ENCODE measurements at regions not wholly inside any gene's neighbourhood (a gene's known extent, or its start where the extent isn't known, plus 50 kb on each side); places are given as distances from the start of the nearest gene placed in this dataset.

DNA sequence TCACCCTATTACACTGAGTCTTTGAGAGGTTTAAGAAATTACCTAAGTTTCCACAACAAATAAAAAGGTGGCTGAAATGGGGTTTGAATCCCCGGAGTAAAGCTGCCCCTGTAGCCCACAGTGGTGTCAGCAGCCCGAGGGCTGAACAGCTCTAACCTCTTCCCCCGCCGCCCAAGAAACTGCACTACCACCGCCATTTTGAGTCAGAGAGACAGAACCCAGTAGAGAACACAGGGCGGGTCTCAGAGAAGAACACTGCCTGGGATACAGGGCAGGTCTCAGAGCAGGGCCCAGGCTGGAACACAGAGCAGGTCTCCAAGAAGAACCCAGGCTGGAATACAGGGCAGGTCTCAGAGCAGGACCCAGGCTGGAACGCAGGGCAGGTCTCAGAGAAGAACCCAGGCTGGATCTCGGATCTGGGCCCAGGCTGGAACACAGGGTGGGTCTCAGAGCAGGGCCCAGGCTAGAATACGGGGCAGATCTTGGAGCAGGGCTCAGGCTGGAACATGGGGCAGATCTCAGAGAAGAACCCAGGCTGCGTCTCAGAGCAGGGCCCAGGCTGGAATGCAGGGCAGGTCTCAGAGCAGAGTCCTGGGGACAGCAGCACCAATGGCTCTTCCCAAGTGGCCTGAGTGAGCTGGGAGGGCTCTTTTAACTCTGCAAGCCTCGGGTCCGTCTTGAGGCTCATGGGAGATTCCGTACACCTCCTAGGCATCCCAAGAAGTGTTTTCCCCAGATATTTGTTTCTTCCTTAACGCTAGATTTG, 85.9 kb upstream of the LANCL2 start:
- TF ChIP-seq, protein P1, sequence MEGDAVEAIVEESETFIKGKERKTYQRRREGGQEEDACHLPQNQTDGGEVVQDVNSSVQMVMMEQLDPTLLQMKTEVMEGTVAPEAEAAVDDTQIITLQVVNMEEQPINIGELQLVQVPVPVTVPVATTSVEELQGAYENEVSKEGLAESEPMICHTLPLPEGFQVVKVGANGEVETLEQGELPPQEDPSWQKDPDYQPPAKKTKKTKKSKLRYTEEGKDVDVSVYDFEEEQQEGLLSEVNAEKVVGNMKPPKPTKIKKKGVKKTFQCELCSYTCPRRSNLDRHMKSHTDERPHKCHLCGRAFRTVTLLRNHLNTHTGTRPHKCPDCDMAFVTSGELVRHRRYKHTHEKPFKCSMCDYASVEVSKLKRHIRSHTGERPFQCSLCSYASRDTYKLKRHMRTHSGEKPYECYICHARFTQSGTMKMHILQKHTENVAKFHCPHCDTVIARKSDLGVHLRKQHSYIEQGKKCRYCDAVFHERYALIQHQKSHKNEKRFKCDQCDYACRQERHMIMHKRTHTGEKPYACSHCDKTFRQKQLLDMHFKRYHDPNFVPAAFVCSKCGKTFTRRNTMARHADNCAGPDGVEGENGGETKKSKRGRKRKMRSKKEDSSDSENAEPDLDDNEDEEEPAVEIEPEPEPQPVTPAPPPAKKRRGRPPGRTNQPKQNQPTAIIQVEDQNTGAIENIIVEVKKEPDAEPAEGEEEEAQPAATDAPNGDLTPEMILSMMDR (conservative IDR thresholded peaks at IDR 0.05; ENCODE audit: low read depth, low read length) = no peak
- TF ChIP-seq, protein P2, sequence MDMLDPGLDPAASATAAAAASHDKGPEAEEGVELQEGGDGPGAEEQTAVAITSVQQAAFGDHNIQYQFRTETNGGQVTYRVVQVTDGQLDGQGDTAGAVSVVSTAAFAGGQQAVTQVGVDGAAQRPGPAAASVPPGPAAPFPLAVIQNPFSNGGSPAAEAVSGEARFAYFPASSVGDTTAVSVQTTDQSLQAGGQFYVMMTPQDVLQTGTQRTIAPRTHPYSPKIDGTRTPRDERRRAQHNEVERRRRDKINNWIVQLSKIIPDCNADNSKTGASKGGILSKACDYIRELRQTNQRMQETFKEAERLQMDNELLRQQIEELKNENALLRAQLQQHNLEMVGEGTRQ (IDR thresholded peaks at IDR 0.05; ENCODE audit: low read depth, low read length) = no peak
- TF ChIP-seq POLR2A (IDR thresholded peaks at IDR 0.05; ENCODE audit: low read depth, low read length) = no peak
- TF ChIP-seq RFX5 (IDR thresholded peaks at IDR 0.05; ENCODE audit: low read depth, low read length) = no peak
- TF ChIP-seq MXI1 (IDR thresholded peaks at IDR 0.05; ENCODE audit: borderline replicate concordance, low read depth, low read length) = no peak
- TF ChIP-seq SMC3 (IDR thresholded peaks at IDR 0.05; ENCODE audit: low read depth, low read length) = no peak
- TF ChIP-seq CHD1 (IDR thresholded peaks at IDR 0.05; ENCODE audit: low read depth, low read length) = no peak
- TF ChIP-seq RAD21 (IDR thresholded peaks at IDR 0.05; ENCODE audit: low read length) = no peak
- TF ChIP-seq MAZ (IDR thresholded peaks at IDR 0.05; ENCODE audit: borderline replicate concordance, low read depth, low read length) = no peak
- TF ChIP-seq BHLHE40 (IDR thresholded peaks at IDR 0.05; ENCODE audit: low read depth, low read length) = no peak
- TF ChIP-seq RCOR1 (IDR thresholded peaks at IDR 0.05; ENCODE audit: insufficient replicate concordance, low read length) = no peak

All from IMR-90 (cell line).